PC-3 (cell line): ENCODE measurements at regions not wholly inside any gene's neighbourhood (a gene's known extent, or its start where the extent isn't known, plus 50 kb on each side); places are given as distances from the start of the nearest gene placed in this dataset.

ENCODE experiments used
- EZH2 ChIP-seq: fragments of 300-600 bp; sonication (generic); IDR thresholded peaks from one replicate; pipeline ENCODE4 v1.6.1; 2017; ENCODE audit warnings: antibody characterized with exemption, mild to moderate bottlenecking, low read length; ENCODE audit not compliant: unreplicated experiment
- TF ChIP-seq, protein P1 (sequence below): fragments of 300-600 bp; sonication (generic); conservative IDR thresholded peaks from 2 replicates; pipeline ENCODE4 v1.5.1; 2017; ENCODE audit warnings: antibody characterized with exemption, low read depth, mild to moderate bottlenecking, low read length

DNA sequence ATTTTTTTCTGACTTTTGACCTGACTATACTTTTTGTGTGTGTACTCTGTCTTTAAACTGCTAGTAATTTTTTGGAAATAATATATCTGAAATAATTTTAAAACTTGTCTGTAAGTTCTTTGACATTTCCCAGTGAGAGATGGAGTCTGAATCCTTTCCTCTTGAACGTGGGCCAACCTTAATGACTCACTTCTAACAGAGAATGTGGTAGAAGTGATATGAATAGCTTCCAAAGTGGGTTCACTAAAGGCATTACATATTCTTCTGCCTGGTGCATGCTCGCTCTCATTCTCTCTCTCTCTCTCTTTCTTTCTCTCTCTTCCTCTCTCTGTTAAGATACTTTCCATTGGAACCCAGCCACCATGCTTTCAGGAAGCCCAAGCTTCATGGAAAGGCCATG, 108.7 kb upstream of the FERMT1 start:
- TF ChIP-seq, protein P1, sequence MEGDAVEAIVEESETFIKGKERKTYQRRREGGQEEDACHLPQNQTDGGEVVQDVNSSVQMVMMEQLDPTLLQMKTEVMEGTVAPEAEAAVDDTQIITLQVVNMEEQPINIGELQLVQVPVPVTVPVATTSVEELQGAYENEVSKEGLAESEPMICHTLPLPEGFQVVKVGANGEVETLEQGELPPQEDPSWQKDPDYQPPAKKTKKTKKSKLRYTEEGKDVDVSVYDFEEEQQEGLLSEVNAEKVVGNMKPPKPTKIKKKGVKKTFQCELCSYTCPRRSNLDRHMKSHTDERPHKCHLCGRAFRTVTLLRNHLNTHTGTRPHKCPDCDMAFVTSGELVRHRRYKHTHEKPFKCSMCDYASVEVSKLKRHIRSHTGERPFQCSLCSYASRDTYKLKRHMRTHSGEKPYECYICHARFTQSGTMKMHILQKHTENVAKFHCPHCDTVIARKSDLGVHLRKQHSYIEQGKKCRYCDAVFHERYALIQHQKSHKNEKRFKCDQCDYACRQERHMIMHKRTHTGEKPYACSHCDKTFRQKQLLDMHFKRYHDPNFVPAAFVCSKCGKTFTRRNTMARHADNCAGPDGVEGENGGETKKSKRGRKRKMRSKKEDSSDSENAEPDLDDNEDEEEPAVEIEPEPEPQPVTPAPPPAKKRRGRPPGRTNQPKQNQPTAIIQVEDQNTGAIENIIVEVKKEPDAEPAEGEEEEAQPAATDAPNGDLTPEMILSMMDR: no peak
- no peak for TF ChIP-seq EZH2
